SU-DHL-6 (cell line): ENCODE measurements at regions not wholly inside any gene's neighbourhood (a gene's known extent, or its start where the extent isn't known, plus 50 kb on each side); places are given as distances from the start of the nearest gene placed in this dataset.

Experiments
- CTCF ChIP-seq: fragments of 200-600 bp; sonication (generic); IDR thresholded peaks from one replicate; pipeline ENCODE4 v1.5.1; 2017; ENCODE audit warnings: antibody characterized with exemption, mild to moderate bottlenecking, low read length, moderate library complexity; ENCODE audit not compliant: insufficient read depth, poor library complexity, severe bottlenecking
- EZH2phosphoT487 ChIP-seq: fragments of 200-600 bp; sonication (generic), shearing (Covaris generic); conservative IDR thresholded peaks from 2 replicates; pipeline ENCODE4 v1.6.1; 2018; ENCODE audit warnings: mild to moderate bottlenecking, antibody characterized with exemption, low read length, moderate library complexity, mixed read lengths

- TF ChIP-seq CTCF (no peak), EZH2phosphoT487 (no peak)
Measured at GRCh38 chr18:46257366-46257765, 153.2 kb downstream of the HAUS1 start.
